ENCODE measurements at regions not wholly inside any gene's neighbourhood (a gene's known extent, or its start where the extent isn't known, plus 50 kb on each side); places are given as distances from the start of the nearest gene placed in this dataset.

GRCh38 chr16:86894925-86895324 is 316.6 kb downstream of the FOXL1 start:
- Histone ChIP-seq H3K79me2 (ENCODE audit: insufficient read depth, low read length) (no peaks in the 10 kb centered on the region), H2AFZ (ENCODE audit: low read depth, low read length) (no peak overlapping the region), H4K20me1 (ENCODE audit: insufficient read depth, low read length) (no peaks in the 10 kb centered on the region), H3K4me1 (ENCODE audit: insufficient read depth, low read length) (peaks cover 10% of the 10 kb centered on the region), H3K9ac (ENCODE audit: low read length) (no peak overlapping the region), H3K36me3 (ENCODE audit: insufficient read depth, low read length) (no peaks in the 10 kb centered on the region), H3K4me3 (ENCODE audit: insufficient read depth, low read depth, low read length) (no peak overlapping the region), H3K9me3 (ENCODE audit: insufficient read depth, low read depth, low read length) (no peaks in the 10 kb centered on the region), H3K27me3 (ENCODE audit: insufficient read depth, low read length) (no peaks in the 10 kb centered on the region), H3K27ac (ENCODE audit: low read depth, low read length) (no peak overlapping the region), H3K4me2 (ENCODE audit: low read length) (no peak overlapping the region)
- FAIRE-seq (no peak), DNase-seq (ENCODE audit: low read depth) (no peak)
- Mint-ChIP-seq H3K27ac (ENCODE audit: unreplicated experiment) (no peak overlapping the region), H3K4me3 (ENCODE audit: unreplicated experiment) (no peak overlapping the region), H3K9me3 (ENCODE audit: unreplicated experiment) (no peaks in the 10 kb centered on the region), H3K4me1 (ENCODE audit: low read depth, unreplicated experiment) (peaks cover 9% of the 10 kb centered on the region), H3K27me3 (ENCODE audit: low read depth, unreplicated experiment) (peaks cover 40% of the 10 kb centered on the region), H3K36me3 (ENCODE audit: low read depth, unreplicated experiment) (no peaks in the 10 kb centered on the region)
- TF ChIP-seq, protein P1, sequence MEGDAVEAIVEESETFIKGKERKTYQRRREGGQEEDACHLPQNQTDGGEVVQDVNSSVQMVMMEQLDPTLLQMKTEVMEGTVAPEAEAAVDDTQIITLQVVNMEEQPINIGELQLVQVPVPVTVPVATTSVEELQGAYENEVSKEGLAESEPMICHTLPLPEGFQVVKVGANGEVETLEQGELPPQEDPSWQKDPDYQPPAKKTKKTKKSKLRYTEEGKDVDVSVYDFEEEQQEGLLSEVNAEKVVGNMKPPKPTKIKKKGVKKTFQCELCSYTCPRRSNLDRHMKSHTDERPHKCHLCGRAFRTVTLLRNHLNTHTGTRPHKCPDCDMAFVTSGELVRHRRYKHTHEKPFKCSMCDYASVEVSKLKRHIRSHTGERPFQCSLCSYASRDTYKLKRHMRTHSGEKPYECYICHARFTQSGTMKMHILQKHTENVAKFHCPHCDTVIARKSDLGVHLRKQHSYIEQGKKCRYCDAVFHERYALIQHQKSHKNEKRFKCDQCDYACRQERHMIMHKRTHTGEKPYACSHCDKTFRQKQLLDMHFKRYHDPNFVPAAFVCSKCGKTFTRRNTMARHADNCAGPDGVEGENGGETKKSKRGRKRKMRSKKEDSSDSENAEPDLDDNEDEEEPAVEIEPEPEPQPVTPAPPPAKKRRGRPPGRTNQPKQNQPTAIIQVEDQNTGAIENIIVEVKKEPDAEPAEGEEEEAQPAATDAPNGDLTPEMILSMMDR (IDR thresholded peaks at IDR 0.05; ENCODE audit: insufficient read depth, low read depth, low read length), result no peak
- TF ChIP-seq EZH2 (IDR thresholded peaks at IDR 0.05; ENCODE audit: insufficient read depth, low read length), result no peak

DNA sequence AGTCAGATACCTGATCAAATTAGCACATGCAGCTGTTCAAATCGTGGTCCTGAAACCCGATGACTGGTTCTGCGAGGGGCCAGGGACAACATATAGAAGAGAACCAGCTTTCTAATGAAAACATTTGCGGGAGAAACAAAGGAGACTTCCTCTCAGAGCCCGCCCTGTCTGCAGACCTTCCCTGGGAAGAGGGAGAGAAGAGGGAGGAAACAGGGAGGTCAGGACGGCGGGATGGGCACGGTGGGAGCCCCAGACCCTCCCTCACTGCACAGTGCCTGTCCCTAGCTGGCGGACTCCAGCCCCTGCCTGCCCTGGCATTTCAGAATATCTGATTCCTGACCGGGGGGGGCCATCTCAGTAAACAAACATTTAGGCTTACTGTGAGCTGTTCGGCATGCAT is 317.3 kb downstream of the FOXL1 start:
- Histone ChIP-seq H3K9me3 (ENCODE audit: insufficient read depth, low read depth, low read length) (no peaks in the 10 kb centered on the region), H2AFZ (ENCODE audit: low read depth, low read length) (no peak overlapping the region), H3K4me2 (ENCODE audit: low read length) (no peak overlapping the region), H4K20me1 (ENCODE audit: insufficient read depth, low read length) (no peaks in the 10 kb centered on the region), H3K4me1 (ENCODE audit: insufficient read depth, low read length) (peaks cover 12% of the 10 kb centered on the region), H3K4me3 (ENCODE audit: insufficient read depth, low read depth, low read length) (no peak overlapping the region), H3K79me2 (ENCODE audit: insufficient read depth, low read length) (no peaks in the 10 kb centered on the region), H3K27me3 (ENCODE audit: insufficient read depth, low read length) (no peaks in the 10 kb centered on the region), H3K9ac (ENCODE audit: low read length) (no peak overlapping the region), H3K36me3 (ENCODE audit: insufficient read depth, low read length) (no peaks in the 10 kb centered on the region), H3K27ac (ENCODE audit: low read depth, low read length) (no peak overlapping the region)
- DNase-seq (ENCODE audit: low read depth) (no peak), FAIRE-seq (no peak)
- TF ChIP-seq EZH2 (IDR thresholded peaks at IDR 0.05; ENCODE audit: insufficient read depth, low read length), result no peak
- TF ChIP-seq, protein P1 (IDR thresholded peaks at IDR 0.05; ENCODE audit: insufficient read depth, low read depth, low read length), result no peak
- H3K4me1 Mint-ChIP-seq (ENCODE audit: low read depth, unreplicated experiment), result peaks cover 10% of the 10 kb centered on the region
- no peaks in the 10 kb centered on the region for H3K9me3 Mint-ChIP-seq (ENCODE audit: unreplicated experiment)
- H3K4me3 Mint-ChIP-seq (ENCODE audit: unreplicated experiment), result no peak overlapping the region
- H3K27me3 Mint-ChIP-seq (ENCODE audit: low read depth, unreplicated experiment), result peaks cover 37% of the 10 kb centered on the region
- no peaks in the 10 kb centered on the region for H3K36me3 Mint-ChIP-seq (ENCODE audit: low read depth, unreplicated experiment)
- H3K27ac Mint-ChIP-seq (ENCODE audit: unreplicated experiment), result no peak overlapping the region

- Mint-ChIP-seq H3K4me1 (ENCODE audit: low read depth, unreplicated experiment) (peaks cover 18% of the 10 kb centered on the region), H3K27me3 (ENCODE audit: low read depth, unreplicated experiment) (peaks cover 36% of the 10 kb centered on the region), H3K9me3 (ENCODE audit: unreplicated experiment) (no peaks in the 10 kb centered on the region), H3K4me3 (ENCODE audit: unreplicated experiment) (no peak overlapping the region), H3K36me3 (ENCODE audit: low read depth, unreplicated experiment) (no peaks in the 10 kb centered on the region), H3K27ac (ENCODE audit: unreplicated experiment) (no peak overlapping the region)
- Histone ChIP-seq H4K20me1 (ENCODE audit: insufficient read depth, low read length) (no peaks in the 10 kb centered on the region), H3K4me1 (ENCODE audit: insufficient read depth, low read length) (peaks cover 21% of the 10 kb centered on the region), H3K79me2 (ENCODE audit: insufficient read depth, low read length) (no peaks in the 10 kb centered on the region), H3K9me3 (ENCODE audit: insufficient read depth, low read depth, low read length) (no peaks in the 10 kb centered on the region), H3K9ac (ENCODE audit: low read length) (no peak overlapping the region), H2AFZ (ENCODE audit: low read depth, low read length) (no peak overlapping the region), H3K36me3 (ENCODE audit: insufficient read depth, low read length) (no peaks in the 10 kb centered on the region), H3K27me3 (ENCODE audit: insufficient read depth, low read length) (no peaks in the 10 kb centered on the region), H3K4me2 (ENCODE audit: low read length) (no peak overlapping the region), H3K27ac (ENCODE audit: low read depth, low read length) (no peak overlapping the region), H3K4me3 (ENCODE audit: insufficient read depth, low read depth, low read length) (no peak overlapping the region)
- FAIRE-seq, result no peak
- DNase-seq (ENCODE audit: low read depth), result no peak
- TF ChIP-seq, protein P1 (IDR thresholded peaks at IDR 0.05; ENCODE audit: insufficient read depth, low read depth, low read length), result no peak
- no peak for TF ChIP-seq EZH2 (IDR thresholded peaks at IDR 0.05; ENCODE audit: insufficient read depth, low read length)
These were observed 318.6 kb downstream of the FOXL1 start for GRCh38 chr16:86896976-86897375.

Data from astrocyte (in vitro differentiated cells and primary cell).